ENCODE measurements at regions not wholly inside any gene's neighbourhood (a gene's known extent, or its start where the extent isn't known, plus 50 kb on each side); places are given as distances from the start of the nearest gene placed in this dataset.

GRCh38 chr4:125397226-125397625, 82.5 kb downstream of the FAT4 start:
- TF ChIP-seq JUN (IDR thresholded peaks at IDR 0.05; ENCODE audit: borderline replicate concordance, insufficient read depth, insufficient read length, low read depth) (no peak), CTCF (IDR thresholded peaks at IDR 0.05; ENCODE audit: extremely low read depth in 1 of 2, insufficient read depth in 1 of 2, low read depth in 1 of 2, low read length in 2 of 2) (no peak), FOS (IDR thresholded peaks at IDR 0.05; ENCODE audit: borderline replicate concordance, insufficient read depth, low read length) (no peak), POLR2AphosphoS5 (IDR thresholded peaks at IDR 0.05; ENCODE audit: insufficient read depth, low read depth, low read length) (peak; percentile 24), EZH2 (IDR thresholded peaks at IDR 0.05; ENCODE audit: borderline replicate concordance, low read depth, low read length, severe bottlenecking) (no peak)
